ENCODE measurements at regions not wholly inside any gene's neighbourhood (a gene's known extent, or its start where the extent isn't known, plus 50 kb on each side); places are given as distances from the start of the nearest gene placed in this dataset.
"Not testable (repeated sequence)": the region's sequence is repeated elsewhere in the genome, so short reads cannot be mapped to it uniquely, and the experiment has no call there.

GRCh38 chr12:124467549-124467948 lies 99.9 kb downstream of the NCOR2 start:
- H3K36me3 ChIP-seq (ENCODE audit: control insufficient read depth in 2 of 2, insufficient read depth in 2 of 2, low read length in 2 of 2) = peaks cover 41 to 52% of the 10 kb centered on the region in 2 donors
- not testable (repeated sequence) for H3K9ac ChIP-seq (ENCODE audit: low read depth in 1 of 2, low read length in 2 of 2)

DNA sequence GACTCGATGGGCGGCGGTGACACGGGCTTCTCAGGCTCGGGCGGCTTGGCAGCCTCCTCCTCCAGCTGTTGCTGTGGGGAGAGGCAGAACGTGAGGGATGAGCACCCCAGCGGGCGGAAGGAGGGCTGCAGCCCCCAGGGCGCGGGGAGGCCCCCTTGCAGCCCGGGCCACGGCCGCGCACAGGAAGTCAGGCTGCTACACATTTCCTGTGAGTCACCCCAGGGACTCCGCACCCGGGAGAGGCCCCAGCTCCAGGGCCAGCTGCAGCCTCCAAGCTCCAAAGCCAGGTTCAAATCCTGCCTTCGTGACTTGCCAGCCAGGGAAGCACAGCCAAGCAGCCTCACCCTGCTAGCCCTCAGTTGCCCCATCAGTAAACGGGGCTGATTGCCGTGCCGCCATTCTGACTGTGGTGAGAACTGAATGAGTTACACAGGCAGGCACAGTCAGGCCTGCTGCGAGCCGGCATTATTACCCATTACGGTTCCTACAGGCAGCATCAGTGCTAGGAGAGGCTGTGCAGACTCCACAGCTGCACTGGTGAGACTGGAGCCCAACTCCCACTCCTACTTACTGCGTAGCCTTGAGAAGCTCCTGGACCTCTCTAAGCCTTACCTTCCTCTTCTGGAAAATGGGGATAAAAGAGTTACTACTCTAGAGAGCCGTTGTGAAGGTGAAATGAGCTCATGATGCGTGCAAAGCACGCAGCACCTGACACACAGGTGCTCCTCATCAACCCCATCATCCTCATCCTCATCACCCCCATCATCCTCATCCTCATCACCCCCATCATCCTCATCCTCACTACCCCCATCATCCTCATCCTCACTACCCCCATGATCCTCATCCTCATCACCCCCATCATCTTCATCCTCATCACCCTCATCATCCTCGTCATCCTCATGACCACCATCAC lies 100.9 kb downstream of the NCOR2 start:
- H3K9ac ChIP-seq (ENCODE audit: low read depth in 1 of 2, low read length in 2 of 2) = peak overlapping the region; percentile 13 to 52
- H3K36me3 ChIP-seq (ENCODE audit: control insufficient read depth in 2 of 2, insufficient read depth in 2 of 2, low read length in 2 of 2) = peaks cover 41 to 50% of the 10 kb centered on the region in 2 donors
- peak overlapping the region in 1 of 2 donors; percentile 62 for H3K4me3 ChIP-seq (ENCODE audit: low read length in 2 of 2)
- peaks cover 0 to 6% of the 10 kb centered on the region in 2 donors for H3K4me1 ChIP-seq (ENCODE audit: control insufficient read depth in 2 of 2, insufficient read depth in 2 of 2, low read length in 2 of 2)
- no peaks in the 10 kb centered on the region for H3K27me3 ChIP-seq (ENCODE audit: control insufficient read depth in 2 of 2, insufficient read depth in 2 of 2, low read length in 2 of 2)
- H3K27ac ChIP-seq (ENCODE audit: low read depth in 2 of 2, low read length in 2 of 2) = peak overlapping the region; percentile 26 to 77
- H3K9me3 ChIP-seq (ENCODE audit: control insufficient read depth in 2 of 2, low read length in 2 of 2) = no peaks in the 10 kb centered on the region

More at GRCh38 chr12:124467549-124467948, 99.9 kb downstream of the NCOR2 start:
- H3K4me1 ChIP-seq (ENCODE audit: control insufficient read depth in 2 of 2, insufficient read depth in 2 of 2, low read length in 2 of 2); H3K9me3 ChIP-seq (ENCODE audit: control insufficient read depth in 2 of 2, low read length in 2 of 2); H3K27me3 ChIP-seq (ENCODE audit: control insufficient read depth in 2 of 2, insufficient read depth in 2 of 2, low read length in 2 of 2); H3K4me3 ChIP-seq (ENCODE audit: low read length in 2 of 2); H3K27ac ChIP-seq (ENCODE audit: low read depth in 2 of 2, low read length in 2 of 2): not testable (repeated sequence)

GRCh38 chr12:124465473-124465872 lies 101.9 kb downstream of the NCOR2 start:
- Histone ChIP-seq H3K9ac (ENCODE audit: low read depth in 1 of 2, low read length in 2 of 2) (no peak overlapping the region), H3K27me3 (ENCODE audit: control insufficient read depth in 2 of 2, insufficient read depth in 2 of 2, low read length in 2 of 2) (no peaks in the 10 kb centered on the region), H3K4me3 (ENCODE audit: low read length in 2 of 2) (peak overlapping the region; percentile 24 to 62), H3K9me3 (ENCODE audit: control insufficient read depth in 2 of 2, low read length in 2 of 2) (no peaks in the 10 kb centered on the region), H3K4me1 (ENCODE audit: control insufficient read depth in 2 of 2, insufficient read depth in 2 of 2, low read length in 2 of 2) (peaks cover 0 to 6% of the 10 kb centered on the region in 2 donors), H3K27ac (ENCODE audit: low read depth in 2 of 2, low read length in 2 of 2) (peak overlapping the region in 1 of 2 donors; percentile 65), H3K36me3 (ENCODE audit: control insufficient read depth in 2 of 2, insufficient read depth in 2 of 2, low read length in 2 of 2) (peaks cover 38 to 44% of the 10 kb centered on the region in 2 donors)

- Histone ChIP-seq H3K27me3 (ENCODE audit: control insufficient read depth in 2 of 2, insufficient read depth in 2 of 2, low read length in 2 of 2) (no peaks in the 10 kb centered on the region), H3K36me3 (ENCODE audit: control insufficient read depth in 2 of 2, insufficient read depth in 2 of 2, low read length in 2 of 2) (peaks cover 42 to 44% of the 10 kb centered on the region in 2 donors), H3K9ac (ENCODE audit: low read depth in 1 of 2, low read length in 2 of 2) (no peak overlapping the region), H3K9me3 (ENCODE audit: control insufficient read depth in 2 of 2, low read length in 2 of 2) (no peaks in the 10 kb centered on the region), H3K4me3 (ENCODE audit: low read length in 2 of 2) (no peak overlapping the region), H3K4me1 (ENCODE audit: control insufficient read depth in 2 of 2, insufficient read depth in 2 of 2, low read length in 2 of 2) (peaks cover 0 to 6% of the 10 kb centered on the region in 2 donors), H3K27ac (ENCODE audit: low read depth in 2 of 2, low read length in 2 of 2) (no peak overlapping the region)
Observed at GRCh38 chr12:124464830-124465229, 102.6 kb downstream of the NCOR2 start.

DNA sequence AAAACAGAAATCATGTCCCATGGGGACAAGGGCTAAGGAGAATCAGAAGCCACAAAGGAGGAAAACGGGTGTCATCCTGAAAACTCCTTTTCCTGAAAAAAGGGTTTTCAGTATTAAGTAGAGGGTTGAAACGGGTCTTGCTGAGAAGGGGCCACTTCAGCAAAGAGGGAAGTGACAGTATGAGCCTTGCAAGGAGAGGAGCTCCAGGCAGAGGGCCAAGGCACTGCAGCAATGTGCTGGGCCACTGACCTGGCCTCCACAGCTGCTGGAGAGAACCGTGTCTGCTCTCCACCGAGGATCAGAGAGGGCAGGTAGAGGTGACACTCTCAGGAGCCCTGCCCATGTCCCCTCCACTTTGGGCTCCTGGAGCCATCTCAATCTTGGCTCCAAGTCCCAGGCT lies 103.3 kb downstream of the NCOR2 start:
- Histone ChIP-seq H3K9ac (ENCODE audit: low read depth in 1 of 2, low read length in 2 of 2) (no peak overlapping the region), H3K4me3 (ENCODE audit: low read length in 2 of 2) (no peak overlapping the region), H3K9me3 (ENCODE audit: control insufficient read depth in 2 of 2, low read length in 2 of 2) (no peaks in the 10 kb centered on the region), H3K4me1 (ENCODE audit: control insufficient read depth in 2 of 2, insufficient read depth in 2 of 2, low read length in 2 of 2) (peaks cover 0 to 6% of the 10 kb centered on the region in 2 donors), H3K36me3 (ENCODE audit: control insufficient read depth in 2 of 2, insufficient read depth in 2 of 2, low read length in 2 of 2) (peaks cover 41 to 43% of the 10 kb centered on the region in 2 donors), H3K27ac (ENCODE audit: low read depth in 2 of 2, low read length in 2 of 2) (no peak overlapping the region), H3K27me3 (ENCODE audit: control insufficient read depth in 2 of 2, insufficient read depth in 2 of 2, low read length in 2 of 2) (no peaks in the 10 kb centered on the region)

DNA sequence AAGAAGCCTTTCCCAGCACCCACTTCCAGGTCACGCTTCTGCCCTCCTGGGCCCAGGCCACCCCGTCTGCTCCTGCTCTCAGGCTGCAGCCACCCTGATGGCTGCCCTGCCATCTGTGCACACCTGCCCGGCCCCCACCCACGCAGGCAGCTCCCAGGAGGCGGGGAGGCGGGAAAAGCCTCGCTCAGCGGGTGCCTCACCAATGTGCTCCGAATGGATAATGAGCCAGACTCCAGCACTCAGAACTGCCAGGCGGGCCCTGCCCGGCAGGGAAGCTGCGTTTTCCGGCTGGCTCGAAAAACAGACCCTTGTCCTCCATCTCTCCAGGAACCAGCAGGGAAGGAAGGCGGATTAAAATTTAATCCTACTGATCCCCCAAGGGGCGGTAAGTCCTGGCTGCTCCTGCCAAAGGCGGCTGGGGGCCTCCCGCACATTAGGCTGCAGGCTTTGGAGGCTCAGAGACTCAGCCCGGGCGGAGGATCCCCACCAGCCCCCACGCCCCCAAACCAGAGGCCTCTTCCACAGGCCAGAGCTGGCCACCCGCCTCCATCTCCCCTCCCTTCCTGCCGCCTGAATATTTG lies 104.0 kb downstream of the NCOR2 start:
- Histone ChIP-seq H3K9me3 (ENCODE audit: control insufficient read depth in 2 of 2, low read length in 2 of 2) (no peaks in the 10 kb centered on the region), H3K27ac (ENCODE audit: low read depth in 2 of 2, low read length in 2 of 2) (no peak overlapping the region), H3K9ac (ENCODE audit: low read depth in 1 of 2, low read length in 2 of 2) (no peak overlapping the region), H3K27me3 (ENCODE audit: control insufficient read depth in 2 of 2, insufficient read depth in 2 of 2, low read length in 2 of 2) (no peaks in the 10 kb centered on the region), H3K4me3 (ENCODE audit: low read length in 2 of 2) (no peak overlapping the region), H3K4me1 (ENCODE audit: control insufficient read depth in 2 of 2, insufficient read depth in 2 of 2, low read length in 2 of 2) (peaks cover 0 to 6% of the 10 kb centered on the region in 2 donors), H3K36me3 (ENCODE audit: control insufficient read depth in 2 of 2, insufficient read depth in 2 of 2, low read length in 2 of 2) (peaks cover 43 to 46% of the 10 kb centered on the region in 2 donors)

GRCh38 chr12:124462750-124463149 lies 104.7 kb downstream of the NCOR2 start:
- H3K9me3 ChIP-seq (ENCODE audit: control insufficient read depth in 2 of 2, low read length in 2 of 2) = no peaks in the 10 kb centered on the region
- no peak overlapping the region for H3K27ac ChIP-seq (ENCODE audit: low read depth in 2 of 2, low read length in 2 of 2)
- H3K4me1 ChIP-seq (ENCODE audit: control insufficient read depth in 2 of 2, insufficient read depth in 2 of 2, low read length in 2 of 2) = peaks cover 0 to 6% of the 10 kb centered on the region in 2 donors
- H3K4me3 ChIP-seq (ENCODE audit: low read length in 2 of 2) = no peak overlapping the region
- H3K27me3 ChIP-seq (ENCODE audit: control insufficient read depth in 2 of 2, insufficient read depth in 2 of 2, low read length in 2 of 2) = no peaks in the 10 kb centered on the region
- H3K36me3 ChIP-seq (ENCODE audit: control insufficient read depth in 2 of 2, insufficient read depth in 2 of 2, low read length in 2 of 2) = peaks cover 43 to 47% of the 10 kb centered on the region in 2 donors
- no peak overlapping the region for H3K9ac ChIP-seq (ENCODE audit: low read depth in 1 of 2, low read length in 2 of 2)

- Histone ChIP-seq H3K36me3 (ENCODE audit: control insufficient read depth in 2 of 2, insufficient read depth in 2 of 2, low read length in 2 of 2) (peaks cover 43 to 47% of the 10 kb centered on the region in 2 donors), H3K9ac (ENCODE audit: low read depth in 1 of 2, low read length in 2 of 2) (no peak overlapping the region), H3K9me3 (ENCODE audit: control insufficient read depth in 2 of 2, low read length in 2 of 2) (no peaks in the 10 kb centered on the region), H3K27me3 (ENCODE audit: control insufficient read depth in 2 of 2, insufficient read depth in 2 of 2, low read length in 2 of 2) (no peaks in the 10 kb centered on the region), H3K4me1 (ENCODE audit: control insufficient read depth in 2 of 2, insufficient read depth in 2 of 2, low read length in 2 of 2) (peaks cover 0 to 6% of the 10 kb centered on the region in 2 donors), H3K4me3 (ENCODE audit: low read length in 2 of 2) (no peak overlapping the region), H3K27ac (ENCODE audit: low read depth in 2 of 2, low read length in 2 of 2) (no peak overlapping the region)
Observed at GRCh38 chr12:124461851-124462623, 105.4 kb downstream of the NCOR2 start.

DNA sequence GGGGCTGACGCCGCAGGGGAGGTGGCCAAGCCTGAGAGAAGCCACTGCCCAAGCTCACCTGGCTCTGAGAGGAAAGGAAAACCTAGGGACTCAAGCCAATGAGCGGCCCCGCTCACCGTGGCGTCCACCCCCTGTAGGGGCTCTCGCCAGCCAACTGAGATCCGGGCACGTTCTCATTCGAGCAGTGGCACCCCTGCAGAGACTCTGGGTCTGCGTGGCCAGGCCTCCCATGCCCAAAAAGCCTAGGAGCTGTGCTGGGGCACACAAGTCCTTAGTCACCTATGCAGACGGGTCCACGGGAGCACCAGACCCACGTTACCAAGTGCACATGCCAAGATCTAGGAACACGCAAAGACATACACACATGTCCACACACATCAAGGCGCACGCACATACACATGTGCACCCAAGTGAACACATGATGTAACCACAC lies 106.2 kb downstream of the NCOR2 start:
- H3K27ac ChIP-seq (ENCODE audit: low read depth in 2 of 2, low read length in 2 of 2) = no peak overlapping the region
- H3K36me3 ChIP-seq (ENCODE audit: control insufficient read depth in 2 of 2, insufficient read depth in 2 of 2, low read length in 2 of 2) = peaks cover 43 to 50% of the 10 kb centered on the region in 2 donors
- H3K9ac ChIP-seq (ENCODE audit: low read depth in 1 of 2, low read length in 2 of 2) = no peak overlapping the region

More for the DNA sequence above, 106.2 kb downstream of the NCOR2 start:
- H3K27me3 ChIP-seq (ENCODE audit: control insufficient read depth in 2 of 2, insufficient read depth in 2 of 2, low read length in 2 of 2) = no peaks in the 10 kb centered on the region
- peaks cover under 1 to 5% of the 10 kb centered on the region in 2 donors for H3K4me1 ChIP-seq (ENCODE audit: control insufficient read depth in 2 of 2, insufficient read depth in 2 of 2, low read length in 2 of 2)
- no peak overlapping the region for H3K4me3 ChIP-seq (ENCODE audit: low read length in 2 of 2)
- H3K9me3 ChIP-seq (ENCODE audit: control insufficient read depth in 2 of 2, low read length in 2 of 2) = no peaks in the 10 kb centered on the region
